Effector memory CD4-positive, alpha-beta T cell (primary cell): ENCODE measurements at regions not wholly inside any gene's neighbourhood (a gene's known extent, or its start where the extent isn't known, plus 50 kb on each side); places are given as distances from the start of the nearest gene placed in this dataset.
"Not testable (repeated sequence)": the region's sequence is repeated elsewhere in the genome, so short reads cannot be mapped to it uniquely, and the experiment has no call there.

Experiments used
- DNase-seq, 3 donors: peaks; one replicate each; pipeline ENCODE4 v3.0.0-alpha.2; 2020
- H3K27ac ChIP-seq: 2 replicates; pipeline ENCODE4 v1.7.0; 2013; ENCODE audit warnings: mild to moderate bottlenecking, low read length, moderate library complexity; ENCODE audit not compliant: insufficient read depth, poor library complexity, severe bottlenecking
- H3K27me3 ChIP-seq: replicated peaks from 2 replicates; pipeline ENCODE4 v1.7.0; 2013; ENCODE audit warnings: mild to moderate bottlenecking, low read length; ENCODE audit not compliant: insufficient read depth, control insufficient read depth, poor library complexity, severe bottlenecking
- H3K36me3 ChIP-seq: 2 replicates; pipeline ENCODE4 v1.7.0; 2013; ENCODE audit warnings: mild to moderate bottlenecking, low read length, moderate library complexity; ENCODE audit not compliant: control insufficient read depth, insufficient read depth
- H3K4me1 ChIP-seq: 2 replicates; pipeline ENCODE4 v1.7.0; 2013; ENCODE audit warnings: low read length, mild to moderate bottlenecking; ENCODE audit not compliant: control insufficient read depth, insufficient read depth, poor library complexity, severe bottlenecking
- H3K4me3 ChIP-seq: 2 replicates; pipeline ENCODE4 v1.7.0; 2013; ENCODE audit warnings: low read length, low read depth, mild to moderate bottlenecking; ENCODE audit not compliant: insufficient read depth, poor library complexity, severe bottlenecking
- H3K9me3 ChIP-seq: 2 replicates; pipeline ENCODE4 v1.7.0; 2013; ENCODE audit warnings: mild to moderate bottlenecking, low read length, moderate library complexity; ENCODE audit not compliant: control insufficient read depth

DNA sequence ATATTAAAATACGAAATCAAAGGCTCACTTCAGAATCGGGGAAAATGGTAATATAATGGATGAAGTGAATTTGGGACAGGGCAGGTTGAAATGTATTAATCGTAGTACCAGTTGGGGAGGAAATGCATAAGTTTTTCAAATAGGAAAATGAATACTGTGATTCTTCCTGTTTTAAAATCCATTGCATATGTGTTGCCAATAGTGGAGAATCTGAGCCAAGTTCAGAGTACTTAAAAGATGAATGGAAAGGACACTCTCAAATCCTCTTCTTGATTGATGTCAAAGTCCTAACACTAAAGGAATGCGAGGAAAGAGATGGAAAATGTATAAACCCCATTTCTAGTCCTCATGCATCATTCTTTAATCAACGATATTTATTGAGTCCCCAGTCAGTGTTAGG, 160.9 kb upstream of the CCNG1 start:
- H3K27ac ChIP-seq: no peak overlapping the region
- H3K9me3 ChIP-seq: no peaks in the 10 kb centered on the region
- H3K4me3 ChIP-seq: no peak overlapping the region
- no peaks in the 10 kb centered on the region for H3K4me1 ChIP-seq
- no peak for DNase-seq
- H3K27me3 ChIP-seq: no peaks in the 10 kb centered on the region
- H3K36me3 ChIP-seq: no peaks in the 10 kb centered on the region

DNA sequence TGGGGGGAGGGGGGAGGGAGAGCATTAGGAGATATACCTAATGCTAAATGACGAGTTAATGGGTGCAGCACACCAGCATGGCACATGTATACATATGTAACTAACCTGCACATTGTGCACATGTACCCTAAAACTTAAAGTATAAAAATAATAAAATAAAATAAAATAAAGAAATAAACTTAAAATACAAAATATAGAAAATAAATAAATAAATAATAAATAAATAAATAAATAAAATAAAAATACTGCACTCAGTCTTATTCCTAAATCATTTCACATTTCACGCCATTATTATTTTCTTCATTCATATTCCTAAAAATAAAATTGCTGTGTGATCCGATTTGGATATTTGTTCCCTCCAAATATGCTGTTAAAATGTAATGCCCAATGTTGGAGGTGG, 156.5 kb upstream of the CCNG1 start:
- not testable (repeated sequence) for H3K36me3 ChIP-seq, H3K9me3 ChIP-seq, H3K4me3 ChIP-seq, H3K4me1 ChIP-seq, DNase-seq, H3K27ac ChIP-seq, H3K27me3 ChIP-seq

DNA sequence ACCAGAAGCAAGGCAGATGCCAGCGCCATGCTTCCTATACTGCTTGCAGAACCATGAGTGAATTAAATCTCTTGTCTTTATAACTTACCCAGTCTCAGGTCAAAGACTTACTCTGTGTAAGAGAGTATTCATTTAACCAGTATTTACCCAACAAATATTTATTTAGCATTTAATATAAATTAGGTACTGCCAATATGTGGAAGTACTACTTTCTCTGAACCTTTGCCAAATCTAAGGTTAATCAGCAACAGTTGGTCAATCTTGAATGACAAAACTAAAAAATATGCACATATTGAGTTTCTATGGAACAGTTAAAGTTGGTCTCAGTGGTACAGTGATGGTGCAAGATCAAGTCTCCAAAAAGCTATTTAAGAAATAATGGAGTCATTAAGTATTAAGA, 155.9 kb upstream of the CCNG1 start:
- no peak for DNase-seq
- no peak overlapping the region for H3K27ac ChIP-seq
- H3K27me3 ChIP-seq: no peaks in the 10 kb centered on the region
- H3K4me1 ChIP-seq: no peaks in the 10 kb centered on the region
- no peaks in the 10 kb centered on the region for H3K36me3 ChIP-seq
- H3K9me3 ChIP-seq: no peaks in the 10 kb centered on the region
- no peak overlapping the region for H3K4me3 ChIP-seq

DNA sequence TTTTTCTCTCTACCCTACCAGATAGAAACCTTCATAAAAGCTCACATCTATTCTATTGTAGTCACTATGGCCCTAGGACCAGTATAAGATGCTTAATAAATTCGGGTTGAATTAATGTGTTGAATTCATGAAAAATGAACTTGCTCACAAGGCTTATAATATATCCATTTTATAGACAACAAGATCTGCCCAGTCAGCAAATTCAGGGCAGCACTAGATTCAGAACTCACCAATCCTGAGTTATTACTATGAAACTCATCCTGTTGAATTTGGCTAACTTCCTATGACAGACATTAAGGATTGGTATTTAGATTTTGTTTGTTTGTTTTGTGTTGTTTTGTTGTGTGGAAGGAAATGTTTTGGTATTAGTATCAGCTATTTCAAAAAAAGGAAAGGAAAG, 143.6 kb upstream of the CCNG1 start:
- H3K4me3 ChIP-seq: no peak overlapping the region
- no peaks in the 10 kb centered on the region for H3K27me3 ChIP-seq
- H3K27ac ChIP-seq: no peak overlapping the region
- no peaks in the 10 kb centered on the region for H3K9me3 ChIP-seq
- no peaks in the 10 kb centered on the region for H3K4me1 ChIP-seq
- no peaks in the 10 kb centered on the region for H3K36me3 ChIP-seq
- DNase-seq: no peak

DNA sequence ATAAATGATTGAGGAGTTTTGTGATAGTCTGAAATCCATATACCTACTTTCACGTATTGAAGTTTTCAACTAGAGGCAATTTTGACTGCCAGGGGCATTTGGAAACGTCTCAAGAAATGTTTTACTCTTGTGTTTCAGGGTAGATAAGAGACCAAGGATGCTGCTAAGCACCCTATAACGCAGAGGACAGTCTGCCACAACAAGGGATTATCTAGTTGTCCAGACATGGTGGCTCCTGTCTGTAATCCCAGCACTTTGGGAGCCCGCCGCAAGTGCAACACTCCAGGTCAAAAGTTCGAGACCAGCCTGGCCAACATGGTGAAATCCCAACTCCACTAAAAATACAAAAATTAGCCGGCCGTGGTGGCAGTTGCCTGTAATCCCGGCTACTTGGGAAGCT, 133.7 kb upstream of the CCNG1 start:
- no peaks in the 10 kb centered on the region for H3K9me3 ChIP-seq
- H3K4me3 ChIP-seq: no peak overlapping the region
- no peaks in the 10 kb centered on the region for H3K4me1 ChIP-seq
- H3K36me3 ChIP-seq: no peaks in the 10 kb centered on the region
- H3K27ac ChIP-seq: no peak overlapping the region
- DNase-seq: no peak
- no peaks in the 10 kb centered on the region for H3K27me3 ChIP-seq

DNA sequence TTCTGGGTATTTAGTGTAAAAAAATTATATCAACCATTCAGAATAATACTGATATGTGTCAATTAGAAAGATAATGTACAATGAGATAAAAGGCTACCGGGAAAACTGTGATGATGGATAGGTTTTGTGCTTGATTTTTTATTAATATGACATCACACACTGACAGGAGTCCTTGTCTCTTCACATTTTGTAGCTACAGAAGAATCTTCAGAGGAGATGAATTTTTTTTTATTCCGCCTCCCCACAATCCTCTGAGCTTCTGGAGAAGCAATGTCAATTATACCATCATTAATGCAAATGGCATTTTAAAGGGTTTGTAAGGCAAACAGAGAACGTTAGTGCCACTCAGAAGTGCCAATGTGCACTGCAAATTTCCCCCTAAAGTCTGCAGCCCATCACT, 131.7 kb upstream of the CCNG1 start:
- H3K27me3 ChIP-seq: no peaks in the 10 kb centered on the region
- no peaks in the 10 kb centered on the region for H3K9me3 ChIP-seq
- no peaks in the 10 kb centered on the region for H3K4me1 ChIP-seq
- no peak overlapping the region for H3K4me3 ChIP-seq
- H3K27ac ChIP-seq: no peak overlapping the region
- H3K36me3 ChIP-seq: no peaks in the 10 kb centered on the region
- DNase-seq: no peak

DNA sequence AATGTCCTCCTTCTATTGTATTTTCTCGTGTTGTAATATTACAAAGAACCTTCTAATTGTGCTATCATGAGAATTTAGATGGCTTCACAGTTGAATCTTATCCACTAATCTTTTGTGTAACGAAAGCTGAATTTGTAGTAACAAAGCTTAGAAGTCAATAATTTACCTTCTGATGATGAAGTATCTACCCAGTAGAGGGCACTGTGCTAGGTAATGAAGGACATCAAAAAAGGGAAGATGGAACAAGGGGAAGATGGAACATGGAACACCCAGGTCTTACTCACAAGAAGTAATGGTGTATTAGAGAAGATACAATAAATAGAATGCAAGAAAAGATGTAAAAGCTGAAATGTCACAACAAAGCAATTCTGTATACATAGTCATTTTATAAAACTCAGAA, 131.0 kb upstream of the CCNG1 start:
- Histone ChIP-seq H3K27ac (no peak overlapping the region), H3K9me3 (no peaks in the 10 kb centered on the region), H3K27me3 (no peaks in the 10 kb centered on the region), H3K36me3 (no peaks in the 10 kb centered on the region), H3K4me3 (no peak overlapping the region), H3K4me1 (no peaks in the 10 kb centered on the region)
- DNase-seq: no peak

DNA sequence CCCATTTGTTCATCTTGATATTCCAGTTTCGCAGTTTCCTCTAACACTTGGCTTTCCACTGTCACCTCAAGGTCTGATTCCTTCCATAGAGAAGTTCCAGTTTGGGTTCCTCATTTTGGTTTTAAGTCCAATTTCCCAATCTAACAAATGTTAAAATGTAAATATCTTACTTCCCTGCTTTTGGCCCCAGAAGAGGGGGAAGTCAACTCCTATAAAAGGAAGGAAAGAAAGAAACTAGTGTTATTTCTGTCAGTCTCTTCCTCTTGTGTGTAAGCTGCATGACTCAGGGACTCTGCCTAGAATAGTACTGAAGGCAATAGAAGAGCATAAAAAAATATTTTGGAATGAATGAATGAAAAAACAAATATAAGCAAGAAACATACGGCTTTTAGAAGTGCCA, 127.5 kb upstream of the CCNG1 start:
- H3K4me3 ChIP-seq: no peak overlapping the region
- DNase-seq: no peak

DNA sequence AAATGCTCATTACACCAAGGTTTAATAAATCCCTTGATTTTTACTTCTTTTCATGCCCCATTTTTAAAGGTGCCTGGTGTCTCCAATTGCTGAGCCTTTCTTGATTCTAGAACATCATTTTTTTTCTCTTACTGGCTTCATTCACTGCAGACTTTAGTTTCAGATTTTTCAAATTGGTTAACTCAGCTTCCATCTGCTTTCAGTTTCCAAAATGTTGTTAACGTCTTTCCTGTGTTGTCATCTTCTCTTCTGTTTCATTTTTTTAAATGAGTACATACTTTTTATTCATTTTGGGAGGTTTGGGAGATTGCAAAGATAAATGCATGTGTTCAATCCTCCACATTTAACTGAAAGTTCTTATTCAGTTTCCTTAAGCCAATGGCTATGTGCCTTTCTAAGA, 126.4 kb upstream of the CCNG1 start:
- no peak overlapping the region for H3K27ac ChIP-seq
- H3K27me3 ChIP-seq: no peaks in the 10 kb centered on the region
- no peaks in the 10 kb centered on the region for H3K36me3 ChIP-seq
- DNase-seq: no peak
- no peaks in the 10 kb centered on the region for H3K9me3 ChIP-seq
- H3K4me1 ChIP-seq: no peaks in the 10 kb centered on the region
- H3K4me3 ChIP-seq: no peak overlapping the region

More for the DNA sequence above, 127.5 kb upstream of the CCNG1 start:
- Histone ChIP-seq H3K4me1 (no peaks in the 10 kb centered on the region), H3K27ac (no peak overlapping the region), H3K9me3 (no peaks in the 10 kb centered on the region), H3K36me3 (no peaks in the 10 kb centered on the region), H3K27me3 (no peaks in the 10 kb centered on the region)

DNA sequence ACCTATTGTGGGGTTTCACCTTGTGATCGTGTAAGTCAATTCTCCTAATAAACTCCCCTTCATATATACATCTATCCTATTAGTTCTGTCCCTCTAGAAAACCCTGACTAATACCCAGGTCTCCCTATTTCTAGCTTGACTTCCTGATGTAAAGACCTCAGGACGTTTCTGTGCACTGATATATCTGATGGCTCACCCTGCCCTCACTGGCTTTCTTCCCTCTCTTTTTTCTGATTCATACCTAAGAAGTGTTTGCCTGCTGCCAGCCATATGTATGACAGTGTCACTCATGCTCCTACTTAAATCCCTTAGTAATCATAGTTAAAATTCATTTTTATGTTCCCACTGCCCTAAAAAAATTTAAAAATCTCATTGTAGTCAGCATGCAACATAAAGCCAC, 124.8 kb upstream of the CCNG1 start:
- no peaks in the 10 kb centered on the region for H3K4me1 ChIP-seq
- no peaks in the 10 kb centered on the region for H3K9me3 ChIP-seq
- no peaks in the 10 kb centered on the region for H3K27me3 ChIP-seq
- no peak overlapping the region for H3K27ac ChIP-seq
- H3K36me3 ChIP-seq: no peaks in the 10 kb centered on the region
- no peak for DNase-seq
- H3K4me3 ChIP-seq: no peak overlapping the region

DNA sequence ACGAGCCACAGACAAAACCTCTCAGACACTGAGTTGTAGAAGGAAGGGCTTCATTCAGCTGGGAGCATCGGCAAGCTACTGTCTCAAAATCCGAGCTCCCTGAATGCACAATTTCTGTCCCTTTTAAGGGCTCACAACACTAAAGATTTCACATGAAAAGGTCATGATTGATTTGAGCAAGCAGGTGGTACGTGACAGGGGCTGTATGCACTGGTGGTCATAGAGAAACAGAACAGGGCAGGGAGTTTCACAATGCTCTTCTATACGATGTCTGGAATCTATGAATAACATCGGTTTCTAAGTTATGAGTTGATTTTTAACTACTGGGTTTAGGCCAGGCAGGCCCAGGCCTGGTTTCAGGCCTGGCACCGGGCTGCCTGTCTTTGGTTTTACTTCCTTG, 124.3 kb upstream of the CCNG1 start:
- not testable (repeated sequence) for H3K4me3 ChIP-seq, H3K9me3 ChIP-seq, H3K4me1 ChIP-seq, H3K36me3 ChIP-seq, H3K27me3 ChIP-seq, DNase-seq, H3K27ac ChIP-seq
